Liver (tissue), 3 donors: ENCODE measurements at regions not wholly inside any gene's neighbourhood (a gene's known extent, or its start where the extent isn't known, plus 50 kb on each side); places are given as distances from the start of the nearest gene placed in this dataset.

Experiments
- GABPA ChIP-seq, 2 donors: IDR thresholded peaks in 1 of 2; conservative IDR thresholded peaks in 1 of 2; 2 replicates each; pipeline ENCODE4 v1.6.1; 2016; ENCODE audit warnings: antibody characterized with exemption in 2 of 2, mild to moderate bottlenecking in 1 of 2, moderate library complexity in 1 of 2
- RAD21 ChIP-seq, 2 donors: IDR thresholded peaks; 2 replicates each; pipeline ENCODE4 v1.6.1; 2016; ENCODE audit warnings: antibody characterized with exemption in 2 of 2, mild to moderate bottlenecking in 2 of 2
- SP1 ChIP-seq: IDR thresholded peaks from 2 replicates; pipeline ENCODE4 v1.6.1; 2018; ENCODE audit warnings: antibody characterized with exemption, mild to moderate bottlenecking
- TF ChIP-seq, protein P1 (sequence below): fragments of 150-350 bp; IDR thresholded peaks from 2 replicates; pipeline ENCODE4 v1.5.1; 2017; ENCODE audit warnings: improper control_type of control experiment, low read depth, low read length; ENCODE audit not compliant: missing input control
- donor health status: healthy.
- donor health status: healthy.

DNA sequence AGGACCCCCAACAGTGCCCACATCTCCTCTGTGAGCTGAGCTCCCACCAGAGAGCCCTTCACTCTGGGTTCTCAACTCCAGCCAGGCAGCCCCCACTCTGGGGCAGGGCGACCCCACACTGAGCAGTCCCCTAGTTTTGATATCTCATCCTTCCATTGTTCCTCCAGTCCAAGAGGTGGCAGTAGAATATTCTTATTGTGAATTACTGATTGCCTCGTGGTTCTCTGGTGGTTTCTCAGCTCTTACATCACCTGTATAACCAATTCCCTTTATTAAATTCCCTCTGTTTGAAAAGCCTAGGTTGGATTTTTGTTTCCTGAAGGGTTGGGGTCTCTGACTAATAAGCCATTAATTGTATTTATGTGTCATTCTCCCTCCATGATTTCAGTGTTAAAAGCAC, 407.5 kb downstream of the SETD4 start:
- TF ChIP-seq, protein P1, sequence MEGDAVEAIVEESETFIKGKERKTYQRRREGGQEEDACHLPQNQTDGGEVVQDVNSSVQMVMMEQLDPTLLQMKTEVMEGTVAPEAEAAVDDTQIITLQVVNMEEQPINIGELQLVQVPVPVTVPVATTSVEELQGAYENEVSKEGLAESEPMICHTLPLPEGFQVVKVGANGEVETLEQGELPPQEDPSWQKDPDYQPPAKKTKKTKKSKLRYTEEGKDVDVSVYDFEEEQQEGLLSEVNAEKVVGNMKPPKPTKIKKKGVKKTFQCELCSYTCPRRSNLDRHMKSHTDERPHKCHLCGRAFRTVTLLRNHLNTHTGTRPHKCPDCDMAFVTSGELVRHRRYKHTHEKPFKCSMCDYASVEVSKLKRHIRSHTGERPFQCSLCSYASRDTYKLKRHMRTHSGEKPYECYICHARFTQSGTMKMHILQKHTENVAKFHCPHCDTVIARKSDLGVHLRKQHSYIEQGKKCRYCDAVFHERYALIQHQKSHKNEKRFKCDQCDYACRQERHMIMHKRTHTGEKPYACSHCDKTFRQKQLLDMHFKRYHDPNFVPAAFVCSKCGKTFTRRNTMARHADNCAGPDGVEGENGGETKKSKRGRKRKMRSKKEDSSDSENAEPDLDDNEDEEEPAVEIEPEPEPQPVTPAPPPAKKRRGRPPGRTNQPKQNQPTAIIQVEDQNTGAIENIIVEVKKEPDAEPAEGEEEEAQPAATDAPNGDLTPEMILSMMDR, result no peak
- TF ChIP-seq SP1 (no peak), RAD21 (IDR thresholded peaks at IDR 0.05) (peak in 1 of 2 donors; percentile 11), GABPA (IDR thresholded peaks at IDR 0.05 in 1 of 2, conservative IDR thresholded peaks at IDR 0.05 in 1 of 2) (no peak)
